LNCAP (cell line): ENCODE measurements at regions not wholly inside any gene's neighbourhood (a gene's known extent, or its start where the extent isn't known, plus 50 kb on each side); places are given as distances from the start of the nearest gene placed in this dataset.
A peak's percentile ranks its signal among the peaks of the same experiment; 100 is the strongest.

ENCODE experiments used
- TF ChIP-seq, protein P1 (sequence below): fragments of 450-650 bp; IDR thresholded peaks from 2 replicates; pipeline ENCODE4 v1.5.1; 2017; ENCODE audit warnings: mild to moderate bottlenecking

DNA sequence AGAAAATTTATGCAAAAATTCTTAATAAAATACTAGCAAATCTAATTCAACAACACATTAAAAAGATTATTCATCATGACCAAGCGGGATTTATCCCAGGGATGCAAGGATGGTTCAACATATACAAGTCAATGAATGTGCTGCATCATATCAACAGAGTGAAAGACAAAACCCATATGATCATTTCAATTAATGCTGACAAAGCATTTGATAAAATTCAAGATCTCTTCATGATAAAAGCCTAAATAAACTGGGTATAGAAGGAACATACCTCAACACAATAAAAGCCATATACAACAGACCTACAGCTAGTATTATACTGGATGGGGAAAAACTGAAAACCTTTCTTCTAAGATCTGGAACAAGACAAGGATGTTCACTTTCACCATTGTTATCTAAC lies 89.7 kb downstream of the KBTBD8 start:
- TF ChIP-seq, protein P1, sequence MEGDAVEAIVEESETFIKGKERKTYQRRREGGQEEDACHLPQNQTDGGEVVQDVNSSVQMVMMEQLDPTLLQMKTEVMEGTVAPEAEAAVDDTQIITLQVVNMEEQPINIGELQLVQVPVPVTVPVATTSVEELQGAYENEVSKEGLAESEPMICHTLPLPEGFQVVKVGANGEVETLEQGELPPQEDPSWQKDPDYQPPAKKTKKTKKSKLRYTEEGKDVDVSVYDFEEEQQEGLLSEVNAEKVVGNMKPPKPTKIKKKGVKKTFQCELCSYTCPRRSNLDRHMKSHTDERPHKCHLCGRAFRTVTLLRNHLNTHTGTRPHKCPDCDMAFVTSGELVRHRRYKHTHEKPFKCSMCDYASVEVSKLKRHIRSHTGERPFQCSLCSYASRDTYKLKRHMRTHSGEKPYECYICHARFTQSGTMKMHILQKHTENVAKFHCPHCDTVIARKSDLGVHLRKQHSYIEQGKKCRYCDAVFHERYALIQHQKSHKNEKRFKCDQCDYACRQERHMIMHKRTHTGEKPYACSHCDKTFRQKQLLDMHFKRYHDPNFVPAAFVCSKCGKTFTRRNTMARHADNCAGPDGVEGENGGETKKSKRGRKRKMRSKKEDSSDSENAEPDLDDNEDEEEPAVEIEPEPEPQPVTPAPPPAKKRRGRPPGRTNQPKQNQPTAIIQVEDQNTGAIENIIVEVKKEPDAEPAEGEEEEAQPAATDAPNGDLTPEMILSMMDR = no peak

DNA sequence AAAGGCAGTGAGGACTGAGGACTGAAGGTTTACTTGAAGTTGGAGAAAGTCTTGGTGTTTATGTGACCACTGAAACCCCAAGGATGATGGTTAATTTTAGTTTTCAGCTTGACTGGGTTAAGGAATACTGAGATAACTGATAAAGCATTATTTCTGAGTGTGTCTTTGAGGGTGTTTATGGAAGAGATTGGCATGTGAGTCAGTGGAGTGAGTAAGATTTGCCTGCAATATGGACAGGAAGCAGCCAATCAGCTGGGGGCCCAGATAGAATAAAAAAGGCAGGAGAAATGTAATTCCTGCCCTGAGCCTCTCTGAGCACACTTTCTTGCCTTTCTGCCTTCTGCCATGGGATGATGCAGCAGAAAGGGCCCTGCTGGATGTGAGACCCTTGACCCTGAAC lies 92.4 kb downstream of the KBTBD8 start:
- TF ChIP-seq, protein P1 = no peak

DNA sequence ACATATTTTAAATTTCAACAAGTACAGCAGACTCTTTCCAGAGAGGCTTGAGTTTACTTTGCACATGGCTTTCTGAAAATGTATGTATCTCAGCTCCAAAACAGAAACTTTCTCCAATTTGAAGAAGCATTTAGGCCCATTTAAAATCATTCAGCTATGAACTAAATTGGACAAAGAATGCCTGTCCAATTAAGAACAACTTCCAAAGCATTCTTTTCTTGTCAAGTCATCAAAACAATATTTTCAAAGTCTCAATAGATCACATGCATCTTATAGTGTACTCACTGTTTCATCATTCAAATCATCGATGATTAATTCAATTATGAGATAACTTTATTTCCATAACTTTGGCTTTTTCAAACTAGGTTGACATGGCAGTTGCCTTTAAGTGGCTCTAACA lies 95.2 kb downstream of the KBTBD8 start:
- TF ChIP-seq, protein P1 = no peak

DNA sequence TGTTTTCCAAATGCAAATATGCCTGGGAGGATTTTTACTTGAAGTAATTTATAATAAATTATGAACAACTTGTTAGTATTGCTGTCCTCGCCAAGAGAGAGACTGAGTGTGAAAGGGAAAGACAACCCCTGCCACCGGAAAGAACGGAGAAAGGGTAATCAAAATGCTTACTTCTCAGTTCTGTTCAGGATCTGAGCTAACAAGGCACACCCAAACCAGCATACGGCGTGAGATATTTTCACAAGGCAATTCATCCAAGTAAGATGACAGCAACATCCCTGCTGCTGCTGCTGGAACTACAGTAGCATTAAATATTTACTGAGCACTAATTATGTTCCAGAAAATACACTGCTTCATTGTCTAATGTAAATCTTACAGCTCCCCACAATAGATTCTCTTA lies 96.1 kb downstream of the KBTBD8 start:
- TF ChIP-seq, protein P1 = no peak

DNA sequence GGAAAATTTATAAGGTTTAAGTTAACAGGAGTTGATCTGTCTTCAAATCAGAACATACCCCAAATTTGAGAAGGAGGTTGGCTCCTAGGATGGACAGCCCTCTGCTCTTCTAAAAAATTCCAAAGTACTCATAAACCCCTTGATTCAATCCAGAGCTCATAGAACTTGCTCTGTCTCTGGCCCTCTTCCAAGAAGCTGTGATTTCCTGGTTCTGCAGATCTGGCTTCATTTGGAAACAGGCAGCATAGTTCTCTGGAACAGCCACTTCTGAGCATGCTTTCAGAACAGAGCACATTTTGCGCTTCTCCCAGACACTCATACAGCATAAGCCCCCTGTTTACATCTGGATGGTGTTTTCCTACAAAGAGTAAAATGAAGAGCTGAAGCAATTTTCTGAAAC lies 96.7 kb downstream of the KBTBD8 start:
- TF ChIP-seq, protein P1 = no peak

DNA sequence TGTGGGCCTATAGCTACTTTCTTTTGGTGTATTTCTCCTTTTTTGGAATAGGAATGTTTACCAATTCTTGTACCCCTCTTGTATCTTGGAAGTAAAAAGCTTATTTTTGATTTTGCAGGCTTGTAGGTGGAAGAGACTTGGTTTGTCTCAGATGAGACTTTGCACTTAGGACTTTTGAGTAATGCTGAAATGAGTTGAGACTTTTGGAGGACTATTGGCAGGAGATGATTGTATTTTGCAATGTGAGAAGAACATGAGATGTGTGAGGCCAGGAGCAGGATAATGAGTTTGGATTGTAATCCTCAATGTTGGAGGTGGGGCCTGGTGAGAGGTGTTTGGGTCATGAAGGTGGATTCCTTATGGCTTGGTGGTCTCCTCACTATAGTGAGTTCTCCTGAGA lies 106.3 kb downstream of the KBTBD8 start:
- TF ChIP-seq, protein P1 = no peak

DNA sequence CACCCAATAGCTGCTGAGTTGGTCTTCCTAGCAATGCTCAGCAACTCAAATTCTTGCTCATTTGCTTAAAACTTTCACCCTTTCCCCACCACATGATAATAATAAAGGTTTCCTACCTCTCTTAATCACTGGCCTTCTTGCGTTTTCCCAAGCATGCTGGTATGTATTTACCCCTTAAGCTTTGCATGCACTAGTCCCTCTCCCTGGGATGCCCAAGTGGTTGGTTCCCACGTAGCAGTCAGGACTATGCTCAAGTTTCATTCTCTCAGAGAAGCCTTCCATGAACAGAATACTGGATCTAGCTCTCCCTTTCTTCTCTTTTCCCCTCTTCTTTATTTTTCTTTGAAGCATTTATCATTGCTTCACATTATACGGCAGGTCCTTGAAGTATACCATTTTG lies 108.8 kb downstream of the KBTBD8 start:
- TF ChIP-seq, protein P1 = no peak

DNA sequence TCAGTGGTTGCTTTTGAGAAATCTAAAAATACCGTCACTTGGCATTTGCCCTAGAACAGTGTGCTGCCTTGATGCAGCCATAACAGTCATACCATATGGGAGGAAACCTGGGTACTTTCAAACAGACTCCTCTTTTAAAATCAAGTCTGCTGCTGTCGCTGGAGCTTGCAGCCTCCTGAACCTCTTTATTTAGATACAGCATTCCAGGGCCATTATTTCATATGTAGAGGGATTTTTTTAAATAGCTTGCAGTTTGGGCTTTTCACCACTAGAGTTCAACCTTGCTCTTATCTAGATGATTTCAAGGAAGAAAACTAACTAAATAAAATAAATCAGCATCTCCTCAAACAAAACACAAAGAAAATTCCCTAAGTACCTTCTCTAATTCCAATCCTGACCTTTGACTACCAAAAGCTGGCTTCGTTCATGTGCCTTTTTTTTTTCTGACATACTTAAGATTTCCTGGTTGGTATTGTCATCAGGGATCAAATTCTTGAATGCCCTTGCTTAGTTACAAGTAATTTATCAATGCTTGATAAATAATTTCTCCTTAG lies 111.6 kb downstream of the KBTBD8 start:
- TF ChIP-seq, protein P1 = peak; percentile 78
